SH-SY5Y (cell line): ENCODE measurements at regions not wholly inside any gene's neighbourhood (a gene's known extent, or its start where the extent isn't known, plus 50 kb on each side); places are given as distances from the start of the nearest gene placed in this dataset.

Experiments used
- GATA2 ChIP-seq: IDR thresholded peaks from 2 replicates; pipeline ENCODE4 v1.6.1; 2011; ENCODE audit warnings: mild to moderate bottlenecking, low read depth, low read length
- GATA3 ChIP-seq: IDR thresholded peaks from 2 replicates; pipeline ENCODE4 v1.6.1; 2011; ENCODE audit warnings: low read depth, mild to moderate bottlenecking, low read length, moderate library complexity

DNA sequence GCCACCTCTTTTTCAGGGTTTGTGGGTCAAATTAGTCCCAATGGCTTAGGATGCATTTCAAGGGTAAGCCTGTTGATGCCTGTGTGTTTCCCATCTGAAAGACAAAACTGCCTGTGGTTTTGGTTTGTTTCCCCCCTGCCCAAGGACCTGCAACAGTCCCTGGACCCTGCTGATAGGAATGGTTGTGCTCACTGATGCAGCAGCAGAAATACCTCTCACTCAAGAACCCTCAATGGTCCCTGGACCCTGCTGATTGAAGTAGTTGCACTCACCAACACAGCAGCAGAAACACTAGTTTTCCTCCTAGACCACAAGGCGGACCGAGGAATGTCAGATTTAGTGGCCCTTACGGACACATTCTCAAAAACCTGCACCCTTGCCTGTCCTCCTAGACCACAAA, 386.9 kb downstream of the NUP35 start:
- TF ChIP-seq GATA3 = no peak
- TF ChIP-seq GATA2 = no peak
